GM19351 (cell line): ENCODE measurements at regions not wholly inside any gene's neighbourhood (a gene's known extent, or its start where the extent isn't known, plus 50 kb on each side); places are given as distances from the start of the nearest gene placed in this dataset.
"Not testable (repeated sequence)": the region's sequence is repeated elsewhere in the genome, so short reads cannot be mapped to it uniquely, and the experiment has no call there.

Experiments used
- ATAC-seq: cut with Tn5 transposase; IDR thresholded peaks from one replicate; pipeline ENCODE4 v1.9.1; 2021; ENCODE audit warnings: mild to moderate bottlenecking, moderate library complexity; ENCODE audit not compliant: unreplicated experiment

- ATAC-seq = no peak
These were observed 281.0 kb upstream of the DEPDC1 start for GRCh38 chr1:68777851-68778250.

GRCh38 chr1:68779841-68780240, 283.0 kb upstream of the DEPDC1 start:
- ATAC-seq = not testable (repeated sequence)

GRCh38 chr1:68780919-68781318, 284.0 kb upstream of the DEPDC1 start:
- no peak for ATAC-seq

GRCh38 chr1:68782890-68783289, 286.0 kb upstream of the DEPDC1 start:
- ATAC-seq = no peak

- no peak for ATAC-seq
These were observed 288.4 kb upstream of the DEPDC1 start for GRCh38 chr1:68785328-68785727.

- no peak for ATAC-seq
These were observed 291.9 kb upstream of the DEPDC1 start for GRCh38 chr1:68788762-68789161.

- no peak for ATAC-seq
These were observed 294.9 kb upstream of the DEPDC1 start for GRCh38 chr1:68791800-68792199.

- no peak for ATAC-seq
These were observed 299.1 kb upstream of the DEPDC1 start for GRCh38 chr1:68795956-68796355.

- ATAC-seq = no peak
These were observed 300.0 kb upstream of the DEPDC1 start for GRCh38 chr1:68796888-68797287.

- no peak for ATAC-seq
These were observed 301.2 kb upstream of the DEPDC1 start for GRCh38 chr1:68798071-68798470.

GRCh38 chr1:68799096-68799495, 302.2 kb upstream of the DEPDC1 start:
- no peak for ATAC-seq

- no peak for ATAC-seq
These were observed 303.3 kb upstream of the DEPDC1 start for GRCh38 chr1:68800182-68800581.

- no peak for ATAC-seq
These were observed 304.6 kb upstream of the DEPDC1 start for GRCh38 chr1:68801440-68801839.

- no peak for ATAC-seq
These were observed 308.3 kb upstream of the DEPDC1 start for GRCh38 chr1:68805097-68805641.

GRCh38 chr1:68808351-68808750, 311.5 kb upstream of the DEPDC1 start:
- no peak for ATAC-seq

- no peak for ATAC-seq
These were observed 314.9 kb upstream of the DEPDC1 start for GRCh38 chr1:68811806-68812205.

- ATAC-seq = no peak
These were observed 315.5 kb upstream of the DEPDC1 start for GRCh38 chr1:68812333-68812732.

- ATAC-seq = no peak
These were observed 317.2 kb upstream of the DEPDC1 start for GRCh38 chr1:68814067-68814466.

GRCh38 chr1:68815632-68816031, 318.8 kb upstream of the DEPDC1 start:
- no peak for ATAC-seq

- ATAC-seq = not testable (repeated sequence)
These were observed 320.8 kb upstream of the DEPDC1 start for GRCh38 chr1:68817505-68818210.

- no peak for ATAC-seq
These were observed 322.4 kb upstream of the DEPDC1 start for GRCh38 chr1:68819190-68819829.

GRCh38 chr1:68820151-68820550, 323.3 kb upstream of the DEPDC1 start:
- no peak for ATAC-seq
